ENCODE measurements at regions not wholly inside any gene's neighbourhood (a gene's known extent, or its start where the extent isn't known, plus 50 kb on each side); places are given as distances from the start of the nearest gene placed in this dataset.

DNA sequence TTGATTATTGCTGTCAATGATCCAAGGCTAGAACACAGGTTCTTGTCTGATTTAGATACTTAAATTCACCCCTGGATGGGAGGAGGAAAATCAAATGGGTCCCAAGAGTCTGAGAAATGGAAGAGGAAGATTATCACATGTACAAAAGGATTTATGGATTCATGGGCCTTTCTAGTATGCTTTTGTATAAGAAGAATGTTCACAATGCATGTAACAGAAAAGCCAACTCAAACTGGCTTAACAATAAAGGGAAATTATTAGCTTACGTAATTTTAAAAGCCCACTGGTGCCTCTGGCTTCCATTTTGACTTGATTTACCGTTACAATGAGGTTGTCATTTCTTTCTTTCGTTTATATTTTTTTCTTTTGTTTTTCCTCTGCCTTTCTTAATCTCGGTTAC, 782.5 kb upstream of the GRM7 start:
- TF ChIP-seq, protein P1, sequence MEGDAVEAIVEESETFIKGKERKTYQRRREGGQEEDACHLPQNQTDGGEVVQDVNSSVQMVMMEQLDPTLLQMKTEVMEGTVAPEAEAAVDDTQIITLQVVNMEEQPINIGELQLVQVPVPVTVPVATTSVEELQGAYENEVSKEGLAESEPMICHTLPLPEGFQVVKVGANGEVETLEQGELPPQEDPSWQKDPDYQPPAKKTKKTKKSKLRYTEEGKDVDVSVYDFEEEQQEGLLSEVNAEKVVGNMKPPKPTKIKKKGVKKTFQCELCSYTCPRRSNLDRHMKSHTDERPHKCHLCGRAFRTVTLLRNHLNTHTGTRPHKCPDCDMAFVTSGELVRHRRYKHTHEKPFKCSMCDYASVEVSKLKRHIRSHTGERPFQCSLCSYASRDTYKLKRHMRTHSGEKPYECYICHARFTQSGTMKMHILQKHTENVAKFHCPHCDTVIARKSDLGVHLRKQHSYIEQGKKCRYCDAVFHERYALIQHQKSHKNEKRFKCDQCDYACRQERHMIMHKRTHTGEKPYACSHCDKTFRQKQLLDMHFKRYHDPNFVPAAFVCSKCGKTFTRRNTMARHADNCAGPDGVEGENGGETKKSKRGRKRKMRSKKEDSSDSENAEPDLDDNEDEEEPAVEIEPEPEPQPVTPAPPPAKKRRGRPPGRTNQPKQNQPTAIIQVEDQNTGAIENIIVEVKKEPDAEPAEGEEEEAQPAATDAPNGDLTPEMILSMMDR (IDR thresholded peaks at IDR 0.05) = no peak
- no peak for TF ChIP-seq POLR2A (IDR thresholded peaks at IDR 0.05)
